ENCODE measurements at regions not wholly inside any gene's neighbourhood (a gene's known extent, or its start where the extent isn't known, plus 50 kb on each side); places are given as distances from the start of the nearest gene placed in this dataset.

DNA sequence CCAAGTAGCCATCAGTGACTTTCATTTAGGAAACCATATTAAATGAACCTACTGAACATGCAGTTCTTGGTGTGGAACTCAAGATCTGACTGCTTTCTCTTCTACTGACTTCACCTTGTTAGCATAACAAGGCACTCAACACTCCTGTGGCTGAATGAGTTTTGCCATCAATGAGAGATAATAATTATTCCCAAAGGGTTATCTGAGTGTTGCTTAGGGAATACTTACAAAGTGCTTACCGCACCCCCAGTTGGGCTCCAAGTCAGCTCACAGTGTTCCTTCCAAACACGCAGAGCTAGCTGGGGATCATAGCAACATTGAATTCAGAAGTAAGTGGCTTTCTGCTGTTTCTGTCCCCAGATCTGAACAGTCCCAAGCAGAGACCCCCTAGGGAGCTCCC, 182.9 kb downstream of the SREK1 start:
- TF ChIP-seq, protein P1, sequence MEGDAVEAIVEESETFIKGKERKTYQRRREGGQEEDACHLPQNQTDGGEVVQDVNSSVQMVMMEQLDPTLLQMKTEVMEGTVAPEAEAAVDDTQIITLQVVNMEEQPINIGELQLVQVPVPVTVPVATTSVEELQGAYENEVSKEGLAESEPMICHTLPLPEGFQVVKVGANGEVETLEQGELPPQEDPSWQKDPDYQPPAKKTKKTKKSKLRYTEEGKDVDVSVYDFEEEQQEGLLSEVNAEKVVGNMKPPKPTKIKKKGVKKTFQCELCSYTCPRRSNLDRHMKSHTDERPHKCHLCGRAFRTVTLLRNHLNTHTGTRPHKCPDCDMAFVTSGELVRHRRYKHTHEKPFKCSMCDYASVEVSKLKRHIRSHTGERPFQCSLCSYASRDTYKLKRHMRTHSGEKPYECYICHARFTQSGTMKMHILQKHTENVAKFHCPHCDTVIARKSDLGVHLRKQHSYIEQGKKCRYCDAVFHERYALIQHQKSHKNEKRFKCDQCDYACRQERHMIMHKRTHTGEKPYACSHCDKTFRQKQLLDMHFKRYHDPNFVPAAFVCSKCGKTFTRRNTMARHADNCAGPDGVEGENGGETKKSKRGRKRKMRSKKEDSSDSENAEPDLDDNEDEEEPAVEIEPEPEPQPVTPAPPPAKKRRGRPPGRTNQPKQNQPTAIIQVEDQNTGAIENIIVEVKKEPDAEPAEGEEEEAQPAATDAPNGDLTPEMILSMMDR (conservative IDR thresholded peaks at IDR 0.05; ENCODE audit: low read length) = no peak
- TF ChIP-seq EZH2phosphoT487 (IDR thresholded peaks at IDR 0.05; ENCODE audit: borderline replicate concordance) = no peak
